ENCODE measurements at regions not wholly inside any gene's neighbourhood (a gene's known extent, or its start where the extent isn't known, plus 50 kb on each side); places are given as distances from the start of the nearest gene placed in this dataset.
A peak's percentile ranks its signal among the peaks of the same experiment; 100 is the strongest.
"Not testable (repeated sequence)": the region's sequence is repeated elsewhere in the genome, so short reads cannot be mapped to it uniquely, and the experiment has no call there.

DNA sequence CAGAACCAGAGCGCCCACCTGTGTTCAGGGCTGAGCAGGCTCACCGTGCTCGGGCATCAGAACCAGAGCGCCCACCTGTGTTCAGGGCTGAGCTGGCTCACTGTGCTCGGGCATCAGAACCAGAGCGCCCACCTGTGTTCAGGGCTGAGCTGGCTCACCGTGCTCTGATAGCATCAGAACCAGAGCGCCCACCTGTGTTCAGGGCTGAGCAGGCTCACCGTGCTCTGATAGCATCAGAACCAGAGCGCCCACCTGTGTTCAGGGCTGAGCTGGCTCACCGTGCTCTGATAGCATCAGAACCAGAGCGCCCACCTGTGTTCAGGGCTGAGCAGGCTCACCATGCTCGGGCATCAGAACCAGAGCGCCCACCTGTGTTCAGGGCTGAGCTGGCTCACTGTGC is 525.2 kb upstream of the B3GAT1 start:
- H3K36me3 ChIP-seq (ENCODE audit: control insufficient read depth in 2 of 4, insufficient read depth in 4 of 4, low read length in 3 of 4); H2BK5ac ChIP-seq (ENCODE audit: low read depth, low read length); FAIRE-seq; H2AFZ ChIP-seq (ENCODE audit: low read length); H2BK20ac ChIP-seq (ENCODE audit: low read length); H4K20me1 ChIP-seq (replicated peaks in 1 of 2; ENCODE audit: control insufficient read depth in 1 of 2, insufficient read depth in 2 of 2, low read length in 2 of 2); H3K9ac ChIP-seq (replicated peaks in 1 of 4; ENCODE audit: extremely low read depth in 1 of 4, low read depth in 3 of 4, low read length in 3 of 4); H2BK120ac ChIP-seq (replicated peaks; ENCODE audit: low read depth, low read length); H3K14ac ChIP-seq (ENCODE audit: insufficient read length); H3K79me2 ChIP-seq (ENCODE audit: control insufficient read depth in 1 of 2, insufficient read depth in 2 of 2, low read length in 2 of 2); H3K9me3 ChIP-seq (ENCODE audit: insufficient read depth in 2 of 2, low read depth in 1 of 2, low read length in 1 of 2); H3K18ac ChIP-seq (ENCODE audit: extremely low read depth, low read length); POLR2A ChIA-PET (ENCODE audit: partially characterized antibody); H3K56ac ChIP-seq (replicated peaks; ENCODE audit: insufficient read length, low read depth, low read length); H3K27me3 ChIP-seq (replicated peaks in 1 of 4; ENCODE audit: control insufficient read depth in 3 of 4, extremely low read depth in 1 of 4, insufficient read depth in 3 of 4, low read length in 3 of 4); H2AK5ac ChIP-seq (ENCODE audit: low read depth, low read length); H3K4me3 ChIP-seq (ENCODE audit: extremely low read depth in 1 of 4, insufficient read depth in 2 of 4, low read depth in 3 of 4, low read length in 4 of 4); H2BK12ac ChIP-seq (ENCODE audit: low read depth, low read length); H4K8ac ChIP-seq (ENCODE audit: extremely low read depth, insufficient read depth, low read length); H3K23me2 ChIP-seq (ENCODE audit: low read depth, low read length); DNase-seq (ENCODE audit: low read depth in 1 of 2, low spot score in 2 of 2); H4K5ac ChIP-seq (ENCODE audit: insufficient read length, low read depth, low read length); H3K4me2 ChIP-seq (ENCODE audit: insufficient read depth in 1 of 2, low read depth in 2 of 2, low read length in 2 of 2); H3K79me1 ChIP-seq (ENCODE audit: low read depth, low read length); H3K4ac ChIP-seq (replicated peaks; ENCODE audit: insufficient read length, low read depth, low read length); H4K91ac ChIP-seq (replicated peaks; ENCODE audit: insufficient read length, low read length); H3K23ac ChIP-seq (ENCODE audit: insufficient read length); H2BK15ac ChIP-seq (ENCODE audit: low read length); H3K4me1 ChIP-seq (replicated peaks in 1 of 4; ENCODE audit: control insufficient read depth in 3 of 4, insufficient read depth in 4 of 4, low read length in 3 of 4); H3K27ac ChIP-seq (ENCODE audit: low read depth, low read length): not testable (repeated sequence)
- peak; percentile 21 to 25; a peak in 3 of 4 replicates for TF ChIP-seq RAD21 (IDR thresholded peaks at IDR 0.05 in 1 of 2, conservative IDR thresholded peaks at IDR 0.05 in 1 of 2; ENCODE audit: low read depth in 2 of 2, low read length in 2 of 2)
- TF ChIP-seq, protein P1, sequence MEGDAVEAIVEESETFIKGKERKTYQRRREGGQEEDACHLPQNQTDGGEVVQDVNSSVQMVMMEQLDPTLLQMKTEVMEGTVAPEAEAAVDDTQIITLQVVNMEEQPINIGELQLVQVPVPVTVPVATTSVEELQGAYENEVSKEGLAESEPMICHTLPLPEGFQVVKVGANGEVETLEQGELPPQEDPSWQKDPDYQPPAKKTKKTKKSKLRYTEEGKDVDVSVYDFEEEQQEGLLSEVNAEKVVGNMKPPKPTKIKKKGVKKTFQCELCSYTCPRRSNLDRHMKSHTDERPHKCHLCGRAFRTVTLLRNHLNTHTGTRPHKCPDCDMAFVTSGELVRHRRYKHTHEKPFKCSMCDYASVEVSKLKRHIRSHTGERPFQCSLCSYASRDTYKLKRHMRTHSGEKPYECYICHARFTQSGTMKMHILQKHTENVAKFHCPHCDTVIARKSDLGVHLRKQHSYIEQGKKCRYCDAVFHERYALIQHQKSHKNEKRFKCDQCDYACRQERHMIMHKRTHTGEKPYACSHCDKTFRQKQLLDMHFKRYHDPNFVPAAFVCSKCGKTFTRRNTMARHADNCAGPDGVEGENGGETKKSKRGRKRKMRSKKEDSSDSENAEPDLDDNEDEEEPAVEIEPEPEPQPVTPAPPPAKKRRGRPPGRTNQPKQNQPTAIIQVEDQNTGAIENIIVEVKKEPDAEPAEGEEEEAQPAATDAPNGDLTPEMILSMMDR (IDR thresholded peaks at IDR 0.05; ENCODE audit: control extremely low read depth in 1 of 3, insufficient read depth in 1 of 3, low read depth in 1 of 3, low read length in 3 of 3): peak; percentile 13 to 56 (median 40)
- CTCF ChIA-PET (ENCODE audit: partially characterized antibody): interaction anchor here (0.7 to 2.0 kb wide), 13 partner anchors 10 to 499 kb away, joined by 3 to 11 read pairs (median 4); no protein-coding TSS in a partner anchor
- WGBS, 2 experiments (ENCODE audit: extremely low coverage in 1 of 2, insufficient coverage in 1 of 2, insufficient read length in 1 of 2, insufficient replicate concordance in 2 of 2, low coverage in 1 of 2, low lambda C conversion rate in 2 of 2, missing lambda C conversion rate in 1 of 2): 89% methylated on average over 13 of the region's 14 CpGs; no CpG with 5 or more reads in 1 of the 2 experiments
